Ishikawa (cell line): ENCODE measurements at regions not wholly inside any gene's neighbourhood (a gene's known extent, or its start where the extent isn't known, plus 50 kb on each side); places are given as distances from the start of the nearest gene placed in this dataset.

Source experiments
- CEBPB ChIP-seq: IDR thresholded peaks from 2 replicates; pipeline ENCODE4 v1.6.1; 2012
- EGR1 ChIP-seq: IDR thresholded peaks from 2 replicates; pipeline ENCODE4 v1.6.1; 2012
- EP300 ChIP-seq: IDR thresholded peaks from 2 replicates; pipeline ENCODE4 v1.6.1; 2012; ENCODE audit warnings: borderline replicate concordance
- FOXM1 ChIP-seq: IDR thresholded peaks from 2 replicates; pipeline ENCODE4 v1.6.1; 2012; ENCODE audit warnings: low read depth, borderline replicate concordance
- MAX ChIP-seq: IDR thresholded peaks from 2 replicates; pipeline ENCODE4 v1.6.1; 2012
- NFIC ChIP-seq: IDR thresholded peaks from 2 replicates; pipeline ENCODE4 v1.6.1; 2012
- RAD21 ChIP-seq: IDR thresholded peaks from 2 replicates; pipeline ENCODE4 v1.6.1; 2012; ENCODE audit warnings: low read depth
- REST ChIP-seq: IDR thresholded peaks from 2 replicates; pipeline ENCODE4 v1.6.1; 2012; ENCODE audit warnings: low read depth, mild to moderate bottlenecking
- TAF1 ChIP-seq: IDR thresholded peaks from 2 replicates; pipeline ENCODE4 v1.6.1; 2012; ENCODE audit warnings: low read depth, mild to moderate bottlenecking
- YY1 ChIP-seq: IDR thresholded peaks from 2 replicates; pipeline ENCODE4 v1.6.1; 2012; ENCODE audit warnings: low read depth
- ZBTB7A ChIP-seq: IDR thresholded peaks from 2 replicates; pipeline ENCODE4 v1.6.1; 2012; ENCODE audit warnings: low read depth

- TF ChIP-seq CEBPB = no peak
- no peak for TF ChIP-seq TAF1
- no peak for TF ChIP-seq YY1
- no peak for TF ChIP-seq REST
- TF ChIP-seq MAX = no peak
- TF ChIP-seq EP300 = no peak
- TF ChIP-seq ZBTB7A = no peak
- no peak for TF ChIP-seq NFIC
- no peak for TF ChIP-seq EGR1
- no peak for TF ChIP-seq RAD21
- TF ChIP-seq FOXM1 = no peak
These were observed 721.2 kb downstream of the MAFB start for GRCh38 chr20:39967806-39968205.
